HG02642 (cell line): ENCODE measurements at regions not wholly inside any gene's neighbourhood (a gene's known extent, or its start where the extent isn't known, plus 50 kb on each side); places are given as distances from the start of the nearest gene placed in this dataset.

Source experiments
- ATAC-seq: cut with Tn5 transposase; IDR thresholded peaks from one replicate; pipeline ENCODE4 v1.9.1; 2021; ENCODE audit warnings: mild to moderate bottlenecking; ENCODE audit not compliant: unreplicated experiment, poor library complexity

DNA sequence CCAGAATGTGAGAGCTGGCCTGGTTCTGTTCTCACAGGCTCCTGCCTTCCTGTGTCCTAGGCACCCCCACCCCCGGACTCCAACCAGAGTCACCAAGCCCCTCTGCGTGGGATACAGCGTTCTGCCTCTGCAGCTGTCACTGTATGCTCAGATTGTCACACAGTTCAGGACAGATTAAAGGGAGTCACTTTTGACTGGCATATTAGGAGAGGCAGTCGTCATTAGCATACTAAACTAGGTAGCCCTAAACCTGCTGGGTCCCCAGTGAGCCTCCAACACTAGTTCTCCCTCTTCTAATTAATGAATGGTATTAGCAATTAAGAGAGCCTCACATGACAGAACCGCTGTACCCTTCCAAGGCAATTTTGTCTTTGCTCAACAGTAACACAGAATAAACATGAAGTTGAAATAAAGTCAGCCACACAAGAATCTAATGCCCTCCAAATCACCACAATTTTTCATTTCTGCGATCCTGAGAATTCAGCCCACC is 340.2 kb downstream of the CMPK2 start:
- ATAC-seq = no peak

GRCh38 chr2:6526093-6526824 is 339.4 kb downstream of the CMPK2 start:
- ATAC-seq = no peak

DNA sequence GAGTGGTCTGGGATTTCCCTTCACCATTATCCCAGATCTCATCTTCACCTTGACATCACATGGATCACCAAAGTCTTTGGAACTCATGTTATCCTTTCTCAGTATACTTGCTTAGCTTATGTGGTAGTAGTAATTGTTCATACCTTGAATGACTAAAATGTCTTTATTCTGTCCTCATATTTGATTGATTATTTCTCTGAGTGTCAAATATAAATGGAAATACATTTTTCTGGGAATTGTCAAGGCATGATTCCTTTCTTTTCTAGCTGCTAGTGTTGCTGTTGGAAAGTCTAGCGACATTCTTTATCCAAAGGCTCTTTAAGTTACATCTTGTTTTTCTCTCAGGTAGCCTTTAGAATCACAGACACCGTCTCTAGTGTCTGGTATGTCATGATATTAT is 334.4 kb downstream of the CMPK2 start:
- ATAC-seq = no peak

GRCh38 chr2:6535572-6535971 is 330.1 kb downstream of the CMPK2 start:
- no peak for ATAC-seq

- ATAC-seq = no peak
Observed at GRCh38 chr2:6538607-6539006, 327.1 kb downstream of the CMPK2 start.

GRCh38 chr2:6545336-6545735 is 320.4 kb downstream of the CMPK2 start:
- no peak for ATAC-seq

DNA sequence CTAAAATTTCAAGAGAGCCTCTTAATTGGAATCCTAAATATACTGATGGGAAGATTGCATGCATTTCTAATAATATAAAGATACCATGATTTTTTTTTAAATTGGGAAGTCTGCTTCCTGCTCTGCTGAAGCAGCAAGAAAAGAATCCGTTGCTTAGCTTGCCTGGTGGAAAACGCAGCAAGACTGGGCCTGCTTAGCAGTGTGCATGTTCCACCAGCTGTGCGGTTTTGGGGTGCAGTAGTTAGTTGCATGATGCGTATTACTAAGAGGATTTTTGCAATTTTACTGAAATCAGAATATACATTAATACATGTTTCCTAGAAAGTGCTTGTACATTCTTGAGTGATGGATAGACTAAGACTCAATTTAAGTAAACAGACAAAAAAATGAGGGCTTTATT is 319.9 kb downstream of the CMPK2 start:
- ATAC-seq = no peak

- no peak for ATAC-seq
Observed at GRCh38 chr2:6554466-6554865, 311.2 kb downstream of the CMPK2 start.

GRCh38 chr2:6556755-6557154 is 309.0 kb downstream of the CMPK2 start:
- no peak for ATAC-seq

DNA sequence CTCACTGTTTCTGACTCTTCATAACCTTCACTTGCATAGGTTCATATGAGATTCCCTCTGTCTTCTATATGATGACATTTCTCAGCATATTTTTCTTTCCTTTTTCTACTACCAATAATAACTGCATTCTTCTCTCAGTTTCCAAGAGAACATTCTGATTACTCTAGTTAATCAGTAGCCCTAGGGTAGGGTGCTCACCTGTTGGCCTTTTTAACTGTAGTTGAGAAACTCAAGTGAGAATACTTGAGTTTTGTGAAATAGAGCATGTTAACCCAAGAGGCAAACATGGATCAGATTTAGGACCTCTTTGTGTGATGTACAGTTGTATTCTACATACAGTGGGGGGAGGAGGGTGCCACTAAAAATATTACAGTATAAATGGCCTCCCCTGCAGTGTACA is 308.0 kb downstream of the CMPK2 start:
- ATAC-seq = no peak

GRCh38 chr2:6562771-6563170 is 302.9 kb downstream of the CMPK2 start:
- no peak for ATAC-seq

- ATAC-seq = no peak
Observed at GRCh38 chr2:6564326-6564725, 301.4 kb downstream of the CMPK2 start.

- ATAC-seq = no peak
Observed at GRCh38 chr2:6574121-6574520, 291.6 kb downstream of the CMPK2 start.

DNA sequence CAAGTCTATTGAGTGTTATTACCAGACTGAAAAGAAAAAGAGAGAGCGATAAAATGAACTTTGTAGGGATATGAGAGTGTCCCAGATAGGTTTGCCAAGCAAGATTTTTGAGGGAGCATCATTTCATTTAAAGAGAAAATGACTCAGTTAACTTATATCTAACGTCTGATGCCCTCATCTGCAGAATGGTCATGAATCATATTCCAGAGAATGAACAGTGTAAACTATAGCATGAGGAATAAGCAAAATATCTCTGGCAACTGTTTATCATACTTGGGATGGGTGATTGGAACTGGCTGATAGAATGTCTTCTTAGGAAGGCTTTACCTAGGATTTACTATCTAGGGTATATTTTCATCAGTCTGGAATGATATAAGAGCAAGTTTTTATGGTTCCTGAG is 289.4 kb downstream of the CMPK2 start:
- ATAC-seq = no peak

DNA sequence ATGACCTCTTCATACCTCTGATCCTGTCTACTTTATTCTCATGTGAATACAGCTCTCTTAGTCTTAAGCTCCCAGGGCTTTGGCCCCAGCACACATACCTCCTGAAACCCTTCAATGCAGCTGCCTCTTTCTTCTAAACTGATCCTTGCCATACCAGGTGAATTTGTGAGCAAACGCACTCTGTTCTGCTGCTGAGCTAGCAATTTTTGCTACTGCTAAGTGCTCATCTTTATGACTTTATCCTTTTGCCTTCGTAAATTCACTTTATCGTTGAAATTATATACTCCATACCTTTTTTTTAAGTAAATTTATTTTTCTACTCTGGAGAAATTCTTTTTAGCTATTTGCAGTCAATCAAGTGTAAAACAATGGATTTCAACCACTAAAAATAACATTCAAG is 287.7 kb downstream of the CMPK2 start:
- ATAC-seq = no peak

- no peak for ATAC-seq
Observed at GRCh38 chr2:6578416-6578815, 287.3 kb downstream of the CMPK2 start.

DNA sequence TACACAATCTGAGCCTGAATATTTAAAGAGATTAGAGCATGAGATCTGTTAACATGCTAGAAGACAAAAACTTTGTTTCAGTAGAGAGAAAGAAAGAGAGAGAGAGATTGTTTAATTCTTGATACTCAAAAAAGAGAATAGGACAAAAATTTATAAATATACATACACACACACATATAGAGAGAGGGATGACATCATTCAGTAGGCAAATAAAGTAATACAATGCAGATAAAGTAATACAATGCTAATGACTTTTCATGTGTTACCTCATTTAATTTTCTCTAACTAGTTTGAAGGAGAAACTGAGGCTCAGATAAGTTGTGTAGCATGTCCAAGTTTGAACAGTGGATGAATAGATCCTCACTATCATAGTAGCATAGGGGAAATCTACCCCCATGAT is 286.4 kb downstream of the CMPK2 start:
- no peak for ATAC-seq

GRCh38 chr2:6580982-6581381 is 284.7 kb downstream of the CMPK2 start:
- ATAC-seq = no peak

DNA sequence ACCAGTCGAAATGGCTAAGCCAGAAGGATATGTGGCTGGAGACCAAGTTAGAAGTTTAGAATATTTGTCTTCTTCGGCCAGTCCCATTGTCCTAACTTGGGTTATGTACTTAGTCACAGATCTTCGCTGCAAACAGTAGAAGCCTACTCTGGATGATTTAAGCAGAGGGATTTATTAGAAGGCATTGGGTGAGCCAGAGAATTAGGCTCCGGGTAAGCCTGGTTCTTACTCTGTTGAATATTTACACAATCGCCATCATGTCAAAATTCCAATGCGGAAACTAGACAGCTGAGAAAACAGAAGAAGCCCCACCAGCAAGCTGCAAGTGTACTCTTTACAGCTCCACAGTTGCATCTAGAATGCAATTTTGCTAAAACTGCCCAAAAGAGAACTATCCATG is 276.6 kb downstream of the CMPK2 start:
- no peak for ATAC-seq

DNA sequence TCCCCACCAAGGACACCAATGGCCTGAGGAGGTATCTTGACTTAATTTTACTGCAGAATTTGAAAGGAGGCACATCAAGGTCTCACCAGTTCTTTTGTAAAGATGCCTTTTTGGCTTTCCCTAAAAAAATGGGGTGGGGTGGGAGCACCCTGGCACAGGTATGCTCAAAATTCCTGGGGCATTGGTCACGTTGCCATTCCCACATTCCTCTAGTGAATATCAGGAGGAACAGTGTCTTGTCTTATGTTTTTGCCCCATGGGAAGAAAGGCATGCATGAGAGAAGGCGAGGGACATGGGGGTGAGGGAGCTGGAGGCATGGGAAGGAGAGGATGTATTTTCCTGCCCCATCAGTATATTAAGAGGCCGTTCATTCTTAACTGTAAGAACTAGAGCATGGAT is 275.3 kb downstream of the CMPK2 start:
- ATAC-seq = no peak

DNA sequence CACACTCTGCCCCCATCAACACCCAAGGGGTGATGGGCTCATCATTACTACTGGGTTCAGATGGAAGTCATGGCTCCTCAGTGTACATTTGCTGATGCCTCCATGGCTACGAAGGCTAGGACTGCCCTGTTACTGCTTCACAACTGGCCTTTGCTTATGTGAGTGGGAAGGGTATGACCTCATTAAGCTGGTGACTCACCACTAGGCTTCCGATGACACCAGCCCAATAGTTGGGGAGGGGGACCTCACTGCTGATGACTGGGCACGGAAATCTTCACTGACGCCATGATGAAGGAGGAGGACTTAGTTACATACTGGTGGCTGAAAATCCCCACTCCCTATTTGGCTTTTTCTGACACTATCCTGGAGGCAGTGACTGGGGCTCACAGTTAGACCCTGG is 263.2 kb downstream of the CMPK2 start:
- no peak for ATAC-seq

DNA sequence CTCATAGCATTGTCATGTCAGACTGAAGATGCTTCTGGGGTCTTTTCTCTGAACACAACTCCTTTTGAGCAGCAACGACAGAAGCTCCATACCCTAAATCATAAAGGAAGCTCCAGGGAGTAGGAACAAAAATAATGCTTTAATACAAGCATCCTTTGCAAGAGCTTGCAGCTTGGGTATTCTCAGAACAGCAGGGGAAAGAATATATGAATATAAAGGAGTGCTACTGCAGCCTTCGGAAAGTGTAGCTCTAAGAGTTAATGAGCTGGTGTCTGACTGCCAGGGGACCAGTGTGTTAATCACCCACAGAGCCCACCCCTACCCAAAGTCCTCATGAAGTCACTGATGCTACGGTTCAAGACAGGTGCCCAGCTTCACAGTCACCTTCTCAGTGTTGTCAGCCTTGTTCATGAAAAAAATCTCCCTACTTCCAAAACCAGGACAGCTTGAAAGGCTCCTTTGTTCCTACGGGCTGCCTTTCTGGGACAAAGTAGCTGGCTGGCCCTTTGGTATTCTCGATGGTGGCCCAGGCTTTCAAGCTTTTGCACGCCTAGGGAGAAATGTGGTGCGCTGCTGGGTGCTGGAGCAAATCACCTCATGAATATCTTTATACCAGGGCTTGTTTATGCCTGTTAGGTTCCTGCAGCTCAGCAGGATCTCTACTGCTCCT is 259.7 kb downstream of the CMPK2 start:
- ATAC-seq = no peak
